ENCODE measurements at regions not wholly inside any gene's neighbourhood (a gene's known extent, or its start where the extent isn't known, plus 50 kb on each side); places are given as distances from the start of the nearest gene placed in this dataset.

- no peak for TF ChIP-seq POLR2A (IDR thresholded peaks at IDR 0.05)
- TF ChIP-seq, protein P1, sequence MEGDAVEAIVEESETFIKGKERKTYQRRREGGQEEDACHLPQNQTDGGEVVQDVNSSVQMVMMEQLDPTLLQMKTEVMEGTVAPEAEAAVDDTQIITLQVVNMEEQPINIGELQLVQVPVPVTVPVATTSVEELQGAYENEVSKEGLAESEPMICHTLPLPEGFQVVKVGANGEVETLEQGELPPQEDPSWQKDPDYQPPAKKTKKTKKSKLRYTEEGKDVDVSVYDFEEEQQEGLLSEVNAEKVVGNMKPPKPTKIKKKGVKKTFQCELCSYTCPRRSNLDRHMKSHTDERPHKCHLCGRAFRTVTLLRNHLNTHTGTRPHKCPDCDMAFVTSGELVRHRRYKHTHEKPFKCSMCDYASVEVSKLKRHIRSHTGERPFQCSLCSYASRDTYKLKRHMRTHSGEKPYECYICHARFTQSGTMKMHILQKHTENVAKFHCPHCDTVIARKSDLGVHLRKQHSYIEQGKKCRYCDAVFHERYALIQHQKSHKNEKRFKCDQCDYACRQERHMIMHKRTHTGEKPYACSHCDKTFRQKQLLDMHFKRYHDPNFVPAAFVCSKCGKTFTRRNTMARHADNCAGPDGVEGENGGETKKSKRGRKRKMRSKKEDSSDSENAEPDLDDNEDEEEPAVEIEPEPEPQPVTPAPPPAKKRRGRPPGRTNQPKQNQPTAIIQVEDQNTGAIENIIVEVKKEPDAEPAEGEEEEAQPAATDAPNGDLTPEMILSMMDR (IDR thresholded peaks at IDR 0.05) = no peak
- H3K27me3 ChIP-seq = no peaks in the 10 kb centered on the region
These were observed 1272.9 kb downstream of the ROBO1 start for GRCh38 chr3:78494851-78495250.

DNA sequence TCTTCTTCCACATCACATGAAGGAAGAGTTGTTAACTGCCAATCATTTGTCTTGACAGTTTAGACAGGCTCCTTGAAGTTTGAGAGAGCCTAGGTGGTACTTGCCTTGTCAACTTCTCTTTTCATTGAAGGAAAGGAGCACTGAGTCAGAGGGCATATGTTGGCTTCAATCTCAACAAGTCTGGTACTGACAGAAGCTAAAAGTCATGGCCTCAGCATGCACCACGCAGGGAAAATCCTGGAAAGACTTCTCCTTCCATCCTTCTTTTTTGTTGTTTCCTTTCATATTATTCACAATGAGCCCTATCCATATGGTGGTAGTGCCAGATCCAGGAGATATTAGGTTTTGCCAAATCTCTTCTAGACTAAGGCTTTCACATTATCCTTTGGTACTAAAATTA is 1272.5 kb downstream of the ROBO1 start:
- intact Hi-C loops (cut with DNase I) = no loop called here
- TF ChIP-seq POLR2A (IDR thresholded peaks at IDR 0.05) = no peak
- TF ChIP-seq, protein P1 (IDR thresholded peaks at IDR 0.05) = no peak
- peaks cover 0 to 21% (median 0%) of the 10 kb centered on the region in 3 donors for H3K4me1 ChIP-seq
- H3K9me3 ChIP-seq = no peaks in the 10 kb centered on the region
- no peak for DNase-seq
- no peak overlapping the region for H3K27ac ChIP-seq
- WGBS, 2 donors = 19 to 40% methylated on average over 1 of the region's 1 CpG
- no peak overlapping the region for H3K4me3 ChIP-seq
- no peaks in the 10 kb centered on the region for H3K27me3 ChIP-seq
- no peaks in the 10 kb centered on the region for H3K36me3 ChIP-seq

More at GRCh38 chr3:78494851-78495250, 1272.9 kb downstream of the ROBO1 start:
- no peak overlapping the region for H3K4me3 ChIP-seq
- H3K4me1 ChIP-seq = peaks cover 0 to 21% (median 0%) of the 10 kb centered on the region in 3 donors
- no peak for DNase-seq
- H3K36me3 ChIP-seq = no peaks in the 10 kb centered on the region
- WGBS, 2 donors = 68 to 77% methylated on average over 3 of the region's 3 CpGs
- no peak overlapping the region for H3K27ac ChIP-seq
- no peaks in the 10 kb centered on the region for H3K9me3 ChIP-seq
- intact Hi-C loops (cut with DNase I) = no loop called here

DNA sequence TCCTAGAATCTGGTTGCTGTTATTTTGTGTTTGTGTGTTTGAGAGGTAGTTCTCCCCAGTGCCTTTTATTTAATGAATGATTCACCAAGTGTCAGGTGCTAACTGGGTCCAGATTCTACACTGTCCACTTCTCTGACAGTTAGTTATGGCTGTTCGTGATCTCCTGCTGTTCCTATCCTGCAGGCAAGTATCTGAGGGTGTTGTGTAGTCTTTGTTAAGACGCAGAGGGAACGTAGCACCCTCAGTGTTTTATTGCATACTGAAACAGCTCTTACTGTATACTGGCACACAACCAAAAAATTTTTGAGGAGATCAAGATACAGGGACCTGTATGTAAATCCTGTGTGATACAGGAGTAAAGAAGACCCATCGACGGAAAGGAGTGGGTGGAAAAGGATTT is 1271.3 kb downstream of the ROBO1 start:
- intact Hi-C loops (cut with DNase I) = no loop called here

DNA sequence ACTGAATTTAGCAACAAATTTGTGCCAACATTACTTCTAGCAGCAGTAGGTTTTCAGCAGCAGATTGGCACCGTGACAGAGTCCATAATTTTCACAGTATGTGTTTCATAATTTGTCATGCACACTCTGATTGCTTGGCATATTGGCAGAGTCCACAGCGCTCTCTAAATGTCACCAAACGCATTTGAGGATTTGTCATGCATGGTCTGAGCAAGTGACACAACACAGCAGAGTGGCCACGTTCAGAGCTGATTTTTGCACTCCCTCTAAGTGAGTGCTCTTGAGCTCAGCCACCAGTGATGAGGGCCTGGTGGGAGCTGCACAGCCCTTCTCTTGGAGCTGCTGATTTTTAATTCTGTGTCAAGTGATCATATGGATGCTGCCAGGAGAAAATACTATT is 1270.8 kb downstream of the ROBO1 start:
- 30 to 33% methylated on average over 3 of the region's 4 CpGs for WGBS, 2 donors
- no peak for TF ChIP-seq POLR2A (IDR thresholded peaks at IDR 0.05)
- TF ChIP-seq, protein P1 (IDR thresholded peaks at IDR 0.05) = no peak
- no peaks in the 10 kb centered on the region for H3K36me3 ChIP-seq
- no peak overlapping the region for H3K27ac ChIP-seq
- no peak overlapping the region for H3K4me3 ChIP-seq
- peaks cover 0 to 21% (median 0%) of the 10 kb centered on the region in 3 donors for H3K4me1 ChIP-seq
- no peaks in the 10 kb centered on the region for H3K27me3 ChIP-seq
- no peaks in the 10 kb centered on the region for H3K9me3 ChIP-seq
- DNase-seq = no peak
- intact Hi-C loops (cut with DNase I) = no loop called here

More for the DNA sequence above, 1271.3 kb downstream of the ROBO1 start:
- WGBS, 2 donors = 76 to 90% methylated on average over 5 of the region's 5 CpGs
- peaks cover 0 to 21% (median 0%) of the 10 kb centered on the region in 3 donors for H3K4me1 ChIP-seq
- no peak overlapping the region for H3K4me3 ChIP-seq
- no peaks in the 10 kb centered on the region for H3K27me3 ChIP-seq
- no peak overlapping the region for H3K27ac ChIP-seq
- DNase-seq = no peak
- TF ChIP-seq, protein P1 (IDR thresholded peaks at IDR 0.05) = no peak
- no peak for TF ChIP-seq POLR2A (IDR thresholded peaks at IDR 0.05)
- H3K9me3 ChIP-seq = no peaks in the 10 kb centered on the region
- no peaks in the 10 kb centered on the region for H3K36me3 ChIP-seq

- H3K4me1 ChIP-seq = peaks cover 0 to 21% (median 0%) of the 10 kb centered on the region in 3 donors
- H3K4me3 ChIP-seq = no peak overlapping the region
- H3K27me3 ChIP-seq = no peaks in the 10 kb centered on the region
- no peaks in the 10 kb centered on the region for H3K9me3 ChIP-seq
- 42 to 43% methylated on average over 2 of the region's 2 CpGs for WGBS, 2 donors
- H3K36me3 ChIP-seq = no peaks in the 10 kb centered on the region
- DNase-seq = no peak
- no peak overlapping the region for H3K27ac ChIP-seq
- intact Hi-C loops (cut with DNase I) = no loop called here
- TF ChIP-seq POLR2A (IDR thresholded peaks at IDR 0.05) = no peak
- TF ChIP-seq, protein P1 (IDR thresholded peaks at IDR 0.05) = peak in 2 of 6 experiments; percentile 12 to 45
These were observed 1270.0 kb downstream of the ROBO1 start for GRCh38 chr3:78497767-78498166.

All from esophagus squamous epithelium (tissue), 5 donors.